C4-2B (cell line): ENCODE measurements at regions not wholly inside any gene's neighbourhood (a gene's known extent, or its start where the extent isn't known, plus 50 kb on each side); places are given as distances from the start of the nearest gene placed in this dataset.

Experiments
- H3K27ac ChIP-seq: fragments of 450-650 bp; 2 replicates; pipeline ENCODE4 v1.5.1; 2017
- ZFX ChIP-seq: fragments of 450-650 bp; IDR thresholded peaks from 2 replicates; pipeline ENCODE4 v1.6.1; 2017
- TF ChIP-seq, protein P1 (sequence below): fragments of 450-650 bp; conservative IDR thresholded peaks from 2 replicates; pipeline ENCODE4 v1.5.1; 2017; ENCODE audit warnings: mild to moderate bottlenecking

DNA sequence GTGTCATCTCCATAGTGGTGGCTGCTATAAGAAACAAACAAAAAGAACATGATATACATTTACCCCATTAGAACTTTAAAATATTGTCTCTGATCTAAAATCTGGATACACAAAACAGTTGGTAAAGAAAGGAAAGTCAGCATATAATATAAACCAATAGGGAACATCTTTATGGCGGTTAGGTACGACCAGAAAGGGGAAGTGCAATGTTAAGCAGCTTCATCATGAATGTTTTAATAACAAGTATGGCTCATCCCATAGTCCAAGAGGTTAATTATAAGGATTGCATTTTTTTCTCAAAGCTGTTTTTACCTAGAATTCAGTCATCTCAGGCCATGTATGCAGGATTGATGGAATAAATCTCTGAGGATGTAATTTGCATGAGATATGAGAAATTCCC is 1869.7 kb downstream of the PCDH7 start:
- H3K27ac ChIP-seq = no peak overlapping the region
- TF ChIP-seq, protein P1, sequence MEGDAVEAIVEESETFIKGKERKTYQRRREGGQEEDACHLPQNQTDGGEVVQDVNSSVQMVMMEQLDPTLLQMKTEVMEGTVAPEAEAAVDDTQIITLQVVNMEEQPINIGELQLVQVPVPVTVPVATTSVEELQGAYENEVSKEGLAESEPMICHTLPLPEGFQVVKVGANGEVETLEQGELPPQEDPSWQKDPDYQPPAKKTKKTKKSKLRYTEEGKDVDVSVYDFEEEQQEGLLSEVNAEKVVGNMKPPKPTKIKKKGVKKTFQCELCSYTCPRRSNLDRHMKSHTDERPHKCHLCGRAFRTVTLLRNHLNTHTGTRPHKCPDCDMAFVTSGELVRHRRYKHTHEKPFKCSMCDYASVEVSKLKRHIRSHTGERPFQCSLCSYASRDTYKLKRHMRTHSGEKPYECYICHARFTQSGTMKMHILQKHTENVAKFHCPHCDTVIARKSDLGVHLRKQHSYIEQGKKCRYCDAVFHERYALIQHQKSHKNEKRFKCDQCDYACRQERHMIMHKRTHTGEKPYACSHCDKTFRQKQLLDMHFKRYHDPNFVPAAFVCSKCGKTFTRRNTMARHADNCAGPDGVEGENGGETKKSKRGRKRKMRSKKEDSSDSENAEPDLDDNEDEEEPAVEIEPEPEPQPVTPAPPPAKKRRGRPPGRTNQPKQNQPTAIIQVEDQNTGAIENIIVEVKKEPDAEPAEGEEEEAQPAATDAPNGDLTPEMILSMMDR = no peak
- no peak for TF ChIP-seq ZFX

DNA sequence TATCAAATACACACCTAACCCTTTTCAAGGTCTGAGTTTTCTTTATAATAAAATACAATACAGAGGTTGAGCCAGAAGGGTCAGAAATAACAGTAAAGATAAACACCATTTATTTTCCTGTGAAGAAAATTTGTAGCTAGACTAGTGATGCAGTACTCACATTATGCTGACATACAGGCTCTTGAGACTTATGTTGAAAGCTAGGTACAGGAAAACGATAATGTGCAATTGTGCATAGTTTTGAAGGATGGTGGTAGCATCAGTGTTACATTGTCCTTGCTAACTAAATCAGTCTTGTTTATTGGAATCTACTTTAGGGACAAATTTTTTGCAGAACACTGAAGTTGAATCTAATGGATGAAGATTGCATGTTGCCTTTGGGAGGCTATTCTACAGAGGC is 1877.2 kb downstream of the PCDH7 start:
- no peak for TF ChIP-seq ZFX
- no peak overlapping the region for H3K27ac ChIP-seq

DNA sequence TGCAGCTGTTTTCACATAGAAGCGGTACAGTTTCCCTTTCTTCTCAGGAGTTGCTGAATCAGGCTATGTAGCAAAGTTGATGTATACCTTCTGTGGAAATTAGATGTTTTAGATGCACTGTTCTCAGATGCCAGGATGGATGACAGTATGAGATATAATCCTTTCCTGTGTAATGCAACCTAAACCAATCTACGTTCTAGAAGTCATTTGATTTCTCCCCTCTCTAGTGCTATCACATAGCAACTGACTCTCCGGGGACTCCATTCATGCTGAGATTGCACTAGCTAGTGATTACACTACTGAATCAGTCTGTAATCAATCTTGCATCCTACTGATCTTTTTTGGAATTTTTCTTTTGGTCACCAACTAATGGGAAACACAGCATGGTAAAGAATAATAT is 1881.7 kb downstream of the PCDH7 start:
- H3K27ac ChIP-seq = no peak overlapping the region

DNA sequence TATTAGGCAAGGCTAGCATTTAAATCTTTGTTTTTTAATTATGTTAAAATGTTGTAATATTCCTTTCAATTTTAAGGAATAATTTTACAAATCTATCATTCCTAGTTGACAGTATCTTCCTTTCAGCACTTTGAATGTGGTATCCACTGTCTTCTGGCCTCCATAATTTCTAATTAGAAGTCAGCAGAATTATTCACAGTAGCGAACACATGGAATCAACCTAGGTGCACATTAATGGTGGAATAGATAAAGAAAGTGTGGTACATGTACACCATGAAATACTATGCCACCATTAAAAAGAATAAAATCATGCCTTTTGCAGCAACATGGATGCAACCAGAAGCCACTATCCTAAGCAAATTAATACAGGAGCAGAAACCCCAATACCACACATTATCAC is 1887.8 kb downstream of the PCDH7 start:
- no peak overlapping the region for H3K27ac ChIP-seq
- no peak for TF ChIP-seq ZFX
- TF ChIP-seq, protein P1 = no peak

More for the DNA sequence above, 1881.7 kb downstream of the PCDH7 start:
- no peak for TF ChIP-seq ZFX
- TF ChIP-seq, protein P1 = no peak

DNA sequence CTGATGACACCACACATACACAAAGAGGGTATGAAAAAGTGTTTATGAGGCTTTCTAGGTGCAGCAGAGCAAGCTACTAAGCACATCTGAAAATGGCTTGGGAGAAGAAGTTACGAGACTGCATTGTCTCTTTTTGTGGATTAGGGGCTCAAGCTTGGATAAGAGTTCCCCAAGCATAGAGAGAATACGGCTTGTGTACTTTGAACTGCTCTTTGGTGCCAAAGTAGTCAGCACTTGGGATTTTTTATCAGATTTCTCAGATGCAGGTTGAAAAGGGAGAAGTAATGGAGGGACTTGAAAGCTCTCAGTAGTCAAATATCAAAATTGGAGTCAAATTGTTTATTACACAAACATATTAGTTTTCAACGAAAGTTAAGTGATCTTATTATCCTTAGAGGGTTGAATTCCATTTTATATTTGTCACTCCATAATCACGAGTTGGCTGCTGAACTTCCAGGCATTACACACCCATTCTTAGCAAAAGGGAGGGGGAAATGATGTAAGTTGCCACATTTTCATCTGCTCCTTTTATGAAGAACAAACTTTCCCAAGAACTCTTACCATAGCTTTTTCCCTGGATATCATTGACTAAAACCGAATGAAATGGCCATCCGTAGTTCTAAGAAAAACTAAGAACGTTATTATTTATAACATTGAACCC is 1904.9 kb downstream of the PCDH7 start:
- TF ChIP-seq ZFX = no peak
- TF ChIP-seq, protein P1 = no peak
- H3K27ac ChIP-seq = no peak overlapping the region

DNA sequence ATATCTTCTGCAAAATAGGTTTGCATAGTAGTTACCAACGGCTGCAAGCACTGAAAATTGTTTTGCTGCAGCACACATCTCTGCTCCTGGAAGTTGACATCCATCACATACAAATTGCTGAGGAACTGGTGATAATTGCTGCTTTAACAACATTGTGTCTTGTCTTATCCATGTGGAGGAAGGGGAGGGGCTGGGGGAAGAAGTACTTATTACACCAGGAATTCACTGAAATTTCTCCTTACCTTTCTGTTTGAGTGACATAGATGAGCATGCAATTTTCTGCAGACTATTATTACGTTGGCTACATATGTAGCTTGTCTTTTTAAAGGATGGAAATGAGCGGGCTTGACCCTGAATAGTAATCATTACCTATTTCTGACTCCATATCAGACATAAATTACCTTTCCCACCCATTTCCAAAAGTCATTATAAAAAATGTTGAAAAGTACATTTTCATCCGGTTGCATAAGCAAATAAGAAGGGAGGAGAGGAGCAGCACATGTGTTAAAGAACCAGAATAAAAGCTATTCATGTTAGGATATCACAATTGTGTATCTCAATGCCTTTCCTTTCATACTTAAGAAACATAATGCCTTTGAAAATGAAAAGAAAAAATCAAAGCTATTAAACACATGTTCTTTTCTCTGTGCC is 1905.6 kb downstream of the PCDH7 start:
- no peak for TF ChIP-seq ZFX
- TF ChIP-seq, protein P1 = no peak
- H3K27ac ChIP-seq = no peak overlapping the region

DNA sequence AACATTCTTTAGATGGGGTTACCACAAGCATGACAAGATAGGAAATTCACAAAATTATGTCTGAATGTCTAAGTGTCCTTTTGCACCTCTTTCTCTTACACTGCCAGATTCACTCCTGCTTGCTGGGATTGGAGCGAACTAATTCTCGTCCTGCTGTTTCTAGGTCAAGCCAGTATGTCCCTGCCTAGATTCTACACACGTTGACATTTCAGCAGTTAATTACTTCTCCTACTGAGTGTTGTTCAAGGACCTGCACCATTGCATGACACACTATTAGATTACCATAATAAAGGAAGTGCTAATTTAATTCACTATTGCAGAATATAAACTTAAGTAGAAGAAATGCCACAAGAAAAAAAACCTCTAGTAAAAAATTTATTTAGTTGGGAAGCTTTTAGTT is 1911.7 kb downstream of the PCDH7 start:
- no peak overlapping the region for H3K27ac ChIP-seq
- no peak for TF ChIP-seq ZFX
- TF ChIP-seq, protein P1 = no peak

DNA sequence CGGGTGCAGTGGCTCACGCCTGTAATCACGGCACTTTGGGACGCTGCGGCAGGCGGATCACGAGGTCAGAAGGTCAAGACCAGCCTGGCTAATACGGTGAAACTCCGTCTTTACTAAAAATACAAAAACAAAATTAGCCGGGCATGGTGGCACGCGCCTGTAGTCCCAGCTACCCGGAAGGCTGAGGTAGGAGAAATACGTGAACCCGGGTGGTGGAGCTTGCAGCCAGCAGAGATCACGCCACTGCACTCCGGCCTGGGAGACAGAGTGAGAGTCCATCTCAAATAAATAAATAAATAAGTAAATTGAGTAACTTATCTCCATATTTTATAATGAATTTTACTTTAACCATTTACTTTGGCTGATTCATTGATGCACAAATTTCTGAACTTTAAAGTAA is 1913.3 kb downstream of the PCDH7 start:
- no peak overlapping the region for H3K27ac ChIP-seq
- TF ChIP-seq ZFX = no peak
- TF ChIP-seq, protein P1 = no peak
